ENCODE measurements at regions not wholly inside any gene's neighbourhood (a gene's known extent, or its start where the extent isn't known, plus 50 kb on each side); places are given as distances from the start of the nearest gene placed in this dataset.

GRCh38 chrX:11941571-11941970, 183.5 kb downstream of the MSL3 start:
- intact Hi-C loops (cut with DNase I): no loop called here
- no peak for DNase-seq
- no peak for ATAC-seq (ENCODE audit: poor library complexity)

- no peak for DNase-seq
- no peak for ATAC-seq (ENCODE audit: poor library complexity)
- intact Hi-C loops (cut with DNase I): no loop called here
Measured at GRCh38 chrX:11944501-11944900, 186.5 kb downstream of the MSL3 start.

GRCh38 chrX:11949291-11949690, 189.0 kb upstream of the FRMPD4 start:
- intact Hi-C loops (cut with DNase I): no loop called here
- DNase-seq: no peak

GRCh38 chrX:11952176-11952720, 186.0 kb upstream of the FRMPD4 start:
- DNase-seq: peak; percentile 40
- intact Hi-C loops (cut with DNase I): no loop called here
- no peak for ATAC-seq (ENCODE audit: poor library complexity)

More at GRCh38 chrX:11949291-11949690, 189.0 kb upstream of the FRMPD4 start:
- ATAC-seq (ENCODE audit: poor library complexity): no peak

- no peak for ATAC-seq (ENCODE audit: poor library complexity)
- DNase-seq: no peak
- intact Hi-C loops (cut with DNase I): no loop called here
Measured at GRCh38 chrX:11953615-11954014, 184.7 kb upstream of the FRMPD4 start.

- ATAC-seq (ENCODE audit: poor library complexity) (no peak), DNase-seq (no peak)
- intact Hi-C loops (cut with DNase I): no loop called here
Measured at GRCh38 chrX:11954176-11954575, 184.1 kb upstream of the FRMPD4 start.

GRCh38 chrX:11960031-11960430, 178.2 kb upstream of the FRMPD4 start:
- ATAC-seq (ENCODE audit: poor library complexity) (no peak), DNase-seq (no peak)
- intact Hi-C loops (cut with DNase I): no loop called here

- intact Hi-C loops (cut with DNase I): no loop called here
- no peak for ATAC-seq (ENCODE audit: poor library complexity)
- no peak for DNase-seq
Measured at GRCh38 chrX:11965436-11965835, 172.8 kb upstream of the FRMPD4 start.

- intact Hi-C loops (cut with DNase I): no loop called here
- ATAC-seq (ENCODE audit: poor library complexity) (no peak), DNase-seq (no peak)
Measured at GRCh38 chrX:11967986-11968869, 170.0 kb upstream of the FRMPD4 start.

- intact Hi-C loops (cut with DNase I): no loop called here
- ATAC-seq (ENCODE audit: poor library complexity) (peak; percentile 45), DNase-seq (no peak)
Measured at GRCh38 chrX:11968991-11969390, 169.3 kb upstream of the FRMPD4 start.

GRCh38 chrX:11970578-11971359, 167.5 kb upstream of the FRMPD4 start:
- ATAC-seq (ENCODE audit: poor library complexity): peak; percentile 51
- intact Hi-C loops (cut with DNase I): no loop called here
- no peak for DNase-seq

GRCh38 chrX:11976663-11977062, 161.6 kb upstream of the FRMPD4 start:
- no peak for DNase-seq
- intact Hi-C loops (cut with DNase I): no loop called here
- no peak for ATAC-seq (ENCODE audit: poor library complexity)

- ATAC-seq (ENCODE audit: poor library complexity) (no peak), DNase-seq (no peak)
- intact Hi-C loops (cut with DNase I): no loop called here
Measured at GRCh38 chrX:11992271-11992670, 146.0 kb upstream of the FRMPD4 start.

GRCh38 chrX:11995146-11995545, 143.1 kb upstream of the FRMPD4 start:
- DNase-seq (no peak), ATAC-seq (ENCODE audit: poor library complexity) (no peak)
- intact Hi-C loops (cut with DNase I): no loop called here

GRCh38 chrX:11996810-11997209, 141.5 kb upstream of the FRMPD4 start:
- DNase-seq (no peak), ATAC-seq (ENCODE audit: poor library complexity) (no peak)
- intact Hi-C loops (cut with DNase I): no loop called here

- ATAC-seq (ENCODE audit: poor library complexity) (no peak), DNase-seq (no peak)
- intact Hi-C loops (cut with DNase I): no loop called here
Measured at GRCh38 chrX:11998944-11999343, 139.3 kb upstream of the FRMPD4 start.

GRCh38 chrX:12002876-12003275, 135.4 kb upstream of the FRMPD4 start:
- ATAC-seq (ENCODE audit: poor library complexity) (no peak), DNase-seq (no peak)
- intact Hi-C loops (cut with DNase I): no loop called here

GRCh38 chrX:12007881-12008280, 130.4 kb upstream of the FRMPD4 start:
- DNase-seq (no peak), ATAC-seq (ENCODE audit: poor library complexity) (no peak)
- intact Hi-C loops (cut with DNase I): no loop called here

GRCh38 chrX:12010436-12010835, 127.8 kb upstream of the FRMPD4 start:
- DNase-seq: no peak
- intact Hi-C loops (cut with DNase I): no loop called here
- ATAC-seq (ENCODE audit: poor library complexity): no peak

GRCh38 chrX:12011075-12011474, 127.2 kb upstream of the FRMPD4 start:
- intact Hi-C loops (cut with DNase I): no loop called here
- ATAC-seq (ENCODE audit: poor library complexity): no peak

More at GRCh38 chrX:12011075-12011474, 127.2 kb upstream of the FRMPD4 start:
- DNase-seq: no peak

All from Right ventricle myocardium superior (tissue), 1 donor.